ENCODE measurements at regions not wholly inside any gene's neighbourhood (a gene's known extent, or its start where the extent isn't known, plus 50 kb on each side); places are given as distances from the start of the nearest gene placed in this dataset.

- no TSS peak for BruUV-seq (replicated peaks)
- no peaks in the 10 kb centered on the region for H3K9me3 ChIP-seq (ENCODE audit: low read depth, low read length, poor library complexity, severe bottlenecking)
- no peak overlapping the region for H3K4me3 ChIP-seq (ENCODE audit: low read depth, low read length, poor library complexity, severe bottlenecking)
- no peak overlapping the region for H3K27ac ChIP-seq (ENCODE audit: low read depth, low read length, poor library complexity, severe bottlenecking)
- TF ChIP-seq, protein P1, sequence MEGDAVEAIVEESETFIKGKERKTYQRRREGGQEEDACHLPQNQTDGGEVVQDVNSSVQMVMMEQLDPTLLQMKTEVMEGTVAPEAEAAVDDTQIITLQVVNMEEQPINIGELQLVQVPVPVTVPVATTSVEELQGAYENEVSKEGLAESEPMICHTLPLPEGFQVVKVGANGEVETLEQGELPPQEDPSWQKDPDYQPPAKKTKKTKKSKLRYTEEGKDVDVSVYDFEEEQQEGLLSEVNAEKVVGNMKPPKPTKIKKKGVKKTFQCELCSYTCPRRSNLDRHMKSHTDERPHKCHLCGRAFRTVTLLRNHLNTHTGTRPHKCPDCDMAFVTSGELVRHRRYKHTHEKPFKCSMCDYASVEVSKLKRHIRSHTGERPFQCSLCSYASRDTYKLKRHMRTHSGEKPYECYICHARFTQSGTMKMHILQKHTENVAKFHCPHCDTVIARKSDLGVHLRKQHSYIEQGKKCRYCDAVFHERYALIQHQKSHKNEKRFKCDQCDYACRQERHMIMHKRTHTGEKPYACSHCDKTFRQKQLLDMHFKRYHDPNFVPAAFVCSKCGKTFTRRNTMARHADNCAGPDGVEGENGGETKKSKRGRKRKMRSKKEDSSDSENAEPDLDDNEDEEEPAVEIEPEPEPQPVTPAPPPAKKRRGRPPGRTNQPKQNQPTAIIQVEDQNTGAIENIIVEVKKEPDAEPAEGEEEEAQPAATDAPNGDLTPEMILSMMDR (conservative IDR thresholded peaks at IDR 0.05; ENCODE audit: low read depth, low read length), result no peak
- TF ChIP-seq EZH2 (IDR thresholded peaks at IDR 0.05; ENCODE audit: borderline replicate concordance, low read depth, low read length, poor library complexity, severe bottlenecking), result no peak
- H3K36me3 ChIP-seq (ENCODE audit: insufficient read depth, low read length, poor library complexity, severe bottlenecking), result no peaks in the 10 kb centered on the region
- POLR2A ChIA-PET (ENCODE audit: low non-redundant PET), result no interaction called here
- intact Hi-C loops (cut with micrococcal nuclease; ENCODE audit: unreplicated experiment), result no loop called here
- CTCF ChIA-PET, result no interaction called here
- H3K4me1 ChIP-seq (ENCODE audit: insufficient read depth, low read length, poor library complexity, severe bottlenecking), result no peaks in the 10 kb centered on the region
- peaks cover 12% of the 10 kb centered on the region for H3K27me3 ChIP-seq (replicated peaks; ENCODE audit: insufficient read depth, low read depth, low read length, poor library complexity)
- no peak for DNase-seq (ENCODE audit: low spot score)
Observed at GRCh38 chr13:91025442-91025841, 322.0 kb upstream of the MIR17HG start.

GRCh38 chr13:91031508-91031907 lies 316.0 kb upstream of the MIR17HG start:
- CTCF ChIA-PET, result interaction anchor here (0.9 kb wide), 1 partner anchor 12 kb away, joined by 3 read pairs; no protein-coding TSS in a partner anchor
- no peak for TF ChIP-seq EZH2 (IDR thresholded peaks at IDR 0.05; ENCODE audit: borderline replicate concordance, low read depth, low read length, poor library complexity, severe bottlenecking)
- TF ChIP-seq, protein P1 (conservative IDR thresholded peaks at IDR 0.05; ENCODE audit: low read depth, low read length), result no peak
- no peaks in the 10 kb centered on the region for H3K4me1 ChIP-seq (ENCODE audit: insufficient read depth, low read length, poor library complexity, severe bottlenecking)
- POLR2A ChIA-PET (ENCODE audit: low non-redundant PET), result no interaction called here
- peaks cover 12% of the 10 kb centered on the region for H3K27me3 ChIP-seq (replicated peaks; ENCODE audit: insufficient read depth, low read depth, low read length, poor library complexity)
- H3K36me3 ChIP-seq (ENCODE audit: insufficient read depth, low read length, poor library complexity, severe bottlenecking), result no peaks in the 10 kb centered on the region
- intact Hi-C loops (cut with micrococcal nuclease; ENCODE audit: unreplicated experiment), result no loop called here
- H3K27ac ChIP-seq (ENCODE audit: low read depth, low read length, poor library complexity, severe bottlenecking), result no peak overlapping the region
- H3K4me3 ChIP-seq (ENCODE audit: low read depth, low read length, poor library complexity, severe bottlenecking), result no peak overlapping the region
- peak; percentile 3 for DNase-seq (ENCODE audit: low spot score)
- H3K9me3 ChIP-seq (ENCODE audit: low read depth, low read length, poor library complexity, severe bottlenecking), result no peaks in the 10 kb centered on the region
- BruUV-seq (replicated peaks), result no TSS peak

DNA sequence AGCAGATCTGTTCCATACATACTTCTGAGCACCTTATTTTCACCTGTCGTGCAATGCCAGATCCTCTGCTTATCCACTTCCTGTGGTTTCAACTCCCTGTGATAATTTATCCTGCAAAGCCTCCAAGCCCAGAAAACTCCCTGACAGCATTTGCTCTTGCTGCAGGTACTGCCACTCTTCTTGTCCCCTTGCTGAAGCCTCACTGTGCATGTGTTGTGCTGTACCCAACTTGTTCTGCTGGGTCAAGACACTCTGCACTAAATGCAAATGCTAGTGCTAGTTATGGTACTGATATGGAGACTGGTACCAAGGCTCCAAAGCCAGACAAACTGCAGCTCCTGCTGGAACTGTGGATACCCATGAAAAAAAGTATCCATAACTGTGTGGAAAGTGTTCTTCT lies 315.4 kb upstream of the MIR17HG start:
- H3K9me3 ChIP-seq (ENCODE audit: low read depth, low read length, poor library complexity, severe bottlenecking), result no peaks in the 10 kb centered on the region
- H3K36me3 ChIP-seq (ENCODE audit: insufficient read depth, low read length, poor library complexity, severe bottlenecking), result no peaks in the 10 kb centered on the region
- POLR2A ChIA-PET (ENCODE audit: low non-redundant PET), result no interaction called here
- H3K4me1 ChIP-seq (ENCODE audit: insufficient read depth, low read length, poor library complexity, severe bottlenecking), result no peaks in the 10 kb centered on the region
- BruUV-seq (replicated peaks), result no TSS peak
- H3K4me3 ChIP-seq (ENCODE audit: low read depth, low read length, poor library complexity, severe bottlenecking), result no peak overlapping the region
- intact Hi-C loops (cut with micrococcal nuclease; ENCODE audit: unreplicated experiment), result no loop called here
- H3K27me3 ChIP-seq (replicated peaks; ENCODE audit: insufficient read depth, low read depth, low read length, poor library complexity), result peaks cover 9% of the 10 kb centered on the region
- no peak overlapping the region for H3K27ac ChIP-seq (ENCODE audit: low read depth, low read length, poor library complexity, severe bottlenecking)
- TF ChIP-seq, protein P1 (conservative IDR thresholded peaks at IDR 0.05; ENCODE audit: low read depth, low read length), result no peak
- no peak for TF ChIP-seq EZH2 (IDR thresholded peaks at IDR 0.05; ENCODE audit: borderline replicate concordance, low read depth, low read length, poor library complexity, severe bottlenecking)
- CTCF ChIA-PET, result interaction anchor here (0.9 kb wide), 1 partner anchor 11 kb away, joined by 3 read pairs; no protein-coding TSS in a partner anchor
- DNase-seq (ENCODE audit: low spot score), result no peak

Data from A673 (cell line).